GM21786 (cell line): ENCODE measurements at regions not wholly inside any gene's neighbourhood (a gene's known extent, or its start where the extent isn't known, plus 50 kb on each side); places are given as distances from the start of the nearest gene placed in this dataset.
"Not testable (repeated sequence)": the region's sequence is repeated elsewhere in the genome, so short reads cannot be mapped to it uniquely, and the experiment has no call there.

ENCODE experiments used
- ATAC-seq: cut with Tn5 transposase; IDR thresholded peaks from one replicate; pipeline ENCODE4 v1.9.1; 2021; ENCODE audit not compliant: unreplicated experiment

DNA sequence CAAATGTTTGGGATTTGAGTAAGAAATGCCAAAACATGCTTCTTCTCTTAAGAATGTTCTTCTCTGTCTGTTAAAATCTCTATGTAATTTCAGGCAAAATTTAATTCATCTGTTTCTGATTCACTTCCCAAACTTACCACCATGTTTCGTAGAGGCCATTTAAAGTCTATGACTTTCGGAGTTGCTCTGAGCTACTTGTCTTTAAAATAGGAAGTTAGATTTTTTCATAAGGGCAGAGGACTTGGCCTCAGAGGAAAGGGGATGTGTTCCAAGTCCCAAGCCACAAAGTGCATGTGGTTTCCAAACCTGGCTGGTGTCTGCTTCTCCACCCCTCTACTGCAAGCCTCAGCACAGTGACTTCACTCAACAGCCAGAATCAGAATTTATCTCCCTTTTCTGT is 111.3 kb upstream of the ADRA1B start:
- no peak for ATAC-seq

DNA sequence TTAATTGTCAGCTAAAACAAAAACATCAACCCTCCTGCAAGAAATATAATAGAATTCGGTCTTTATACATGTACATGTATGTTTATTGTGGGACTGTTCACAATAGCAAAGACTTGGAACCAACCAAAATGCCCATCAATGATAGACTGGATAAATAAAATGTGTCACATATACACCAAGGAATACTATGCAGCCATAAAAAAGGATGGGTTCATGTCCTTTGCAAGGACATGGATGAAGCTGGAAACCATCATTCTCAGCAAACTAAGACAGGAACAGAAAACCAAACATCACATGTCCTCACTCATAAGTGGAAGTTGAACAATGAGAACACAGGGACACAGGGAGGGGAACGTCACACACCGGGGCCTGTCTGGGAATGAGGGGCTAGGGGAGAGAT is 109.1 kb upstream of the ADRA1B start:
- ATAC-seq: not testable (repeated sequence)

GRCh38 chr5:159807586-159807985 is 108.7 kb upstream of the ADRA1B start:
- ATAC-seq: no peak

DNA sequence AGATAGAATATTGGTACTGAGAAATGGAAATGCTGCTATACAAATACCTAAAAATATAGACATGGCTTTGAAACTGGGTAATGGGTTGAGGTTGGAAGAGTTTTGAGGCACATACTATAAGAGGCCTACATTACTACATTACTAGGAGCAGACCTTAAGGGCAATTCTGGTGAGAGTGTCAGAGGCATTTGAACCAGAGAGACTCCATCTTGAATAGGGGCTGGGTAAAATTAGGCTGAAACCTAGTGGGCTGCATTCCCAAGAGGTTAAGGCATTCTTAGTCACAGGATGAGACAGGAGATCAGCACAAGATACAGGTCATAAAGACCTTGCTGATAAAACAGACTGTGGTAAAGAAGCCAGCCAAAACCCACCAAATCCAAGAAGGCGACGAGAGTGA is 104.6 kb upstream of the ADRA1B start:
- no peak for ATAC-seq

DNA sequence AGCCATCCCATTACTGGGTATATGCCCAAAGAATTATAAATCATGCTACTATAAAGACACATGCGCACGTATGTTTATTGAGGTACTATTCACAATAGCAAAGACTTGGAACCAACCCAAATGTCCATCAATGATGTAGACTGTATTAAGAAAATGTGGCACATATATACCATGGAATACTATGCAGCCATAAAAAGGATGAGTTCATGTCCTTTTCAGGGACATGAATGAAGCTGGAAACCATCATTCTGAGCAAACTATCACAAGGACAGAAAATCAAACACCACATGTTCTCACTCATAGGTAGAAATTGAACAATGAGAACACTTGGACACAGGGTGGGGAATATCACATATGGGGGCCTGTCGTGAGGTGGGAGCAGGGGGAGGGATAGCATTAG is 103.5 kb upstream of the ADRA1B start:
- ATAC-seq: not testable (repeated sequence)

DNA sequence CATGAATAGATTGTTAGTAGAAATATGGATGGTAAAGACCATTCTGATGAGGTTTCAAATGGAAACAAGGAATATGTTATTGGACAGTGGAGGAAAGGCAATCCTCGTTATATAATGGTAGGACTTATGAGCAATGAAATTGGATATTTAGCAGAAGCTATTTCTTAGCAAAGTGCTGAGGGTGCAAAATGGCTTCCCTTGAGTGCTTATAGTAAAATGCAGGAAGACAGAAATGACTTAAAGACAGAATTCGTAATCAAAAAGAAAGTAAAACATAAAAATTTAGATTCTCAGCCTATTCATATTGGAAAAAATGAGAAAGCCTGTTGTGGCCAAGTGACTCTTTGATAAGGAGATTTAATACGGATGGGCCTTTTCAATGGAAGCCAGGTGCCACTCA is 102.1 kb upstream of the ADRA1B start:
- no peak for ATAC-seq

DNA sequence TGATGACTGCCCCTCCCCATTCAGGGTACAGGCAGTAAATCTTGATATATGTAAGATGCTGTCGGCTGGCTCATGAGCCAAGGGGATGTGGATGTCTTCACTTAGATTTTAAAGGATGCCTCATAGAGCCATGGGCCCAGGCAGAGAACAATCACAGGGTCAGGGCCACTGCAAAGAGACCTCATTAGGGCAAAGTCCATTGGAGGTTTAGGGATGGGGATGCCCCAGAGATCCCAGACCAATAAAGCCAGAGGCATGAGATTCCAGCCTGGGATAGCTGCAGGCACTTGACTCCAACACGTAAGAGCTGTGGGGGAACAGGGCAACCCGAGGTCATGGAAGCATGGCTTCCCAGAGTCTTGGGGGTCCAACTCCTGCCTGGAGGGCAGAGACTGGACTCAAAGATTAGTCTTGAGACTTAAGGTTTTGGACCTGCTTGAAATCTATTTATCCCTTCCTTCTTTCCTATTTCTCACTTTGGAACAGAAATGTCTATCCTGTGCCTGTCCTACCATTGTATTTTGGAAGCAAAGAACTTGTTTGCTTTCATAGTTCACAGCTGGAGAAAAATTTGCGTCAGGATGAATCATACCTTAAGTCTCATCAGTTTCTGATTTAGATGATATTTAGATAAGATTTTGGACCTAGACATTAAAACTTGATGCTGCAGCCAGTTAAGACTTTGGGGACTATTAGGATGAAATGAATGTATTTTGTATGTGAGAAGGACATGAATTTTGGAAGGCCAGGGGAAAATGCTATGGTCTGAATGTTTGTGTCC is 101.3 kb upstream of the ADRA1B start:
- ATAC-seq: no peak

- ATAC-seq: no peak
Observed at GRCh38 chr5:159817262-159818029, 98.8 kb upstream of the ADRA1B start.

GRCh38 chr5:159819591-159820411 is 96.5 kb upstream of the ADRA1B start:
- no peak for ATAC-seq

- ATAC-seq: no peak
Observed at GRCh38 chr5:159820692-159821091, 95.6 kb upstream of the ADRA1B start.

DNA sequence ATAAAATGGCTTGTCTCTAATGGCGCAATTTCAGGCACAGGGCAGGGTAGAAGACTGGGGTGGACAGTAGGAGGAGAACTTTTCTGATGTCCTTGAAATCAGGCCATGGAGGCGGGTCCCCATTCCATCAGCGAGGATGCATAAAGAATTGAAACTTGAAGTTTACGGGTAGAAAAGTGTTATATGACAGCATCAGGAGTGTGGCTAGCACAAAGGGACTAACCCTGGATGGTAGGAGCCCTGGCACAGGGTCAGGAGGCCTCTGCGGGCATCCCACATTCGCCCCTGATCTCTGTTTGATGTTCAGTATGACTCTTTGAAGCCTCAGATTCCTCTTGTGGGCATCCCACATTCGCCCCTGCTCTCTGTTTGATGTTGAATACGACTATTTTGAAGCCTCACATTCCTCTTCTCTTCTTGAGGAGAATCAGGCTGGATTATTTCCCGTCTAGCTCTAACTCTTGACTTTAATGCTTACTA is 94.8 kb upstream of the ADRA1B start:
- ATAC-seq: no peak

GRCh38 chr5:159824188-159825161 is 91.8 kb upstream of the ADRA1B start:
- ATAC-seq: no peak

DNA sequence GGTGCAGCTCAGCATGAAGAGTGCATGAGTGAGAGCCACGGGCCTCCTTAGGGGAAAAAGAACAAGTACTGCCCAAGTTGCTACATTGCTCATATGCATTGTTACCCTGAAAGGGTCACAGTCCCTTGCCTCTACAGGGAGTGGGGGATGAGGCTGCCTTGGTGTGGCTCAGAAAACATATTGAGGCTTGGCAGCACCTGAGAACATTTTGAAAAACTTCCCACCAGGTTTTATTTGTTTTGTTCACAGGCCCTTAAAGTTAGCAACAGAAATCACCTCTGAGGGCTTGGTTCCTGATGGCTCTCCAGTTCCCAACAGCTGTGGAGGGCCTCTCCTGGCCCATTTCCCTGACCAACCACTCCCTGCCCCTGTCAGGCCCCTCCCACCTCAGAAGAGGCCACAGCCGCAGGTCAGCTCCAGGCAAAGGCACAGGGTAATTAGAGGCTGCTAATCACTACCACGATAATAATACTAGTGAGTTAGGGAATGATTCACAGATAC is 90.7 kb upstream of the ADRA1B start:
- ATAC-seq: no peak

DNA sequence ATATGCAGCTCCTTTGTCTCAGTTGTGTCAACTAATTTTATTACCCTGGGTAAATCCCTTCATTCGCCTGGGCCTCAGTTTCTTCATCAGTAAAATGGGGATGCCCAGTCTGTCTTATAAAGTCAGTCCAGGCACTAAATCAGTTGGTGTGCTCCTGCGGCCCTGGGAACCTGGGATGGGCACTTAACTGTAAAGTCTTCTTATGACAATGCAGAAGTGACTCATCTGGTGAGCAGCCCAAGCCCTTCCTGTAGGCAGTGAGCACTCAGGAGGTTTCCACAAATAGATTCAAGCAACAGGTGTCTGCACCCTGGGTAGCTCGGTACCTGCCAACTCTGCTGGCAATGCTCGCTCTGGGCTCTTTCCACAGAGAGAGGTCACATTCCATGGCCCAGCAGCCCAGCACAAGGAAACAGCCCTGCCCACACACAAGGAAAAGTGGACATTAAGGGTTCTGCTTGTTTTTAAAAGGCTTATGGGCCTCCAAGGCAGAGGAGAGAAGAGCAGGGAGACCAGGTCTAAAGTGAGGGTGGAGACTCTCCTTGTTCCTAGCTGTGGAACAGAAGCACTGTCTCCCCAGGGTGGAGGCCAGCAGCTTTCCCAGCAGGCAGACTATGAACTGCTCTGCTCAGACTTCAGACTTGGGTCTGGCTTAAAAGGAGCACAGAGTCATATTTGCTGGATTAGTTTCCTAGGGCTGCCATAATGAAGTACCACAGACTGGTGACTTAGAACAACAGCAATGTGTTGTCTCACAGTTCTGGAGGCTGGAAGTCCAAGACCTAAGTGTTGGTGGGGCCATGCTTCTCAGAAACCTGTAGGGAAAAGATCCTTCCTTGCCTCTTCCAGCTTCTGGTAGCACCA is 89.7 kb upstream of the ADRA1B start:
- peak; percentile 97 for ATAC-seq

GRCh38 chr5:159827861-159828260 is 88.4 kb upstream of the ADRA1B start:
- no peak for ATAC-seq

DNA sequence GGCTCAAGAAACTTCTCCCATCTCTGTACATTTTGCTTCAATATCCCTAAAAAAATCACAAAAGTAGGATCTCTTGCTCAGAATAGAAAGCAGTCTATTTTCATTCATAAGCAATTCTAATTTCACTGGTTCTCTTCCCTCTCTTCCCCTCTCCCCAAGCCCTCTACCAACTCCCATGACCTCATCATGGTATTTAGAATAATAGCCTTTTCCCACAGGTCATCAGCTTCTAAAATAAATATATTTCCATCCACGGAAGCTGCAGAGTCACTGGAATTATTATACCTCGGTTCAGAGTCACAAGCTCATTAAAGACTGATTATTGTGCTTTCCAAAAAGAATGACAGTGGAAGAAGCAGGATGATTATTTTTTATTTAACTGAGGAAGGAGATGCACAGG is 84.2 kb upstream of the ADRA1B start:
- ATAC-seq: no peak

DNA sequence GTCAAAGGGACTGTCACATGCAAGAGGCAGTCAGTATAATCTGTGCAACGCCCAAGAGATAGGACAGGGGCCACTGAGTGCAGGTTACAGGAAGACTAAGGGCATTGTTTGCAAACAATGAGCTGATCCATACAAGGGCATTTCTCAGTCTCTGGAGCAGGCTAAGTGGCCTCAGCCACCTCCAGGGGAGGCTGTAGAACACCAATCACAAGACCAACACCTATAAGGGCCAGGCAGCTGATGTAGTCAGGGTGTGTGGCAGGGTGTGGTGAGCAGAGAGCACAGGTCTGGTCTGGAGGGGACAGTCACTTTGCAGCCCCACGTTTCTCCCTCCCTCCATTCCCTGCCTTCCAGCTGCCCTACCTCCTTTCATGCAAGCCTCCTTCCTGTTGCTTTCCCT is 83.2 kb upstream of the ADRA1B start:
- ATAC-seq: no peak

- no peak for ATAC-seq
Observed at GRCh38 chr5:159833846-159834245, 82.4 kb upstream of the ADRA1B start.

DNA sequence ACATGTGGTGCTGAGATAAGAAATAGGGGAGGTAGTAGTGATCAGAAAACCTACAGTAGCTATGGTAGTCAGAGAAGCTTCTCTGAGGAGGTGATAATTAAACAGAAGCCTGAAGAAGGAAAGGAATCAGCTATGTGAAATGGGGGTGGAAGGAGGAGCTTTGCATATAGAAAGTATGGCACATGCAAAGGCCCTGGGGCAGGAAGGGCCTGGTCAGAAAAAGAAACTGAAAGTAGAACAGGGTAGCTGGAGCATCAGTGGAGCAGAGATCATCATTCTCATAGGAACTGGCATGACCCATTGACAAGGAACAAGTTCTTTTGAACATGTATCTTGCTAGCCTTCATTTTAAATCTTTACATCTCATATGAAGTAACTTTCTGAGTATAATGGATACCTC is 80.7 kb upstream of the ADRA1B start:
- no peak for ATAC-seq
